GM23248 (cell line): ENCODE measurements at regions not wholly inside any gene's neighbourhood (a gene's known extent, or its start where the extent isn't known, plus 50 kb on each side); places are given as distances from the start of the nearest gene placed in this dataset.

ENCODE experiments used
- EZH2 ChIP-seq: fragments of 200-600 bp; sonication (generic); IDR thresholded peaks from 2 replicates; pipeline ENCODE4 v1.6.1; 2018; ENCODE audit warnings: antibody characterized with exemption, mild to moderate bottlenecking; ENCODE audit not compliant: insufficient read depth, poor library complexity, severe bottlenecking
- EZH2phosphoT487 ChIP-seq: fragments of 200-600 bp; sonication (generic); IDR thresholded peaks from 2 replicates; pipeline ENCODE4 v1.6.1; 2018; ENCODE audit warnings: antibody characterized with exemption, moderate library complexity, mild to moderate bottlenecking, low read depth; ENCODE audit not compliant: insufficient read depth

DNA sequence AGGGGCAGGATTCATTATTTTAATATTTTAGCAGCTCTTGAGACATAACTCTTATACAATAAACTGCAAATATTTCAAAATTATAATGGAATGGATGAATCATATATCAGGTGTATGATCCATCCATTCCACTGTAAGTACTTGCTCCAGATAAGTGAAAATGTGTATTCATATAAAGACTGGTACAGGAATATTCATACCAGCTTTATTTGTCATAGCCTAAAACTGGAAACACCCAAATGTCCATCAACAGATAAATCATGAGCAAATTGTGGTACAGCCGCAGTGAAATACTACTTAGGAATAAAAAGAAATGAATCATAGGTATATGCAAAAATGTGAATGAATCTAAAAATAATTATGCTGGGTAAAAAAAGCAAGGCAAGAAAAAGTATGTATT is 263.6 kb upstream of the SYT10 start:
- TF ChIP-seq EZH2phosphoT487 (no peak), EZH2 (no peak)
